ENCODE measurements at regions not wholly inside any gene's neighbourhood (a gene's known extent, or its start where the extent isn't known, plus 50 kb on each side); places are given as distances from the start of the nearest gene placed in this dataset.

GRCh38 chr1:60699325-60699724 is 383.0 kb upstream of the NFIA start (continued):
- TF ChIP-seq USF1 (CRISPR knock-in tag; IDR thresholded peaks at IDR 0.05) (no peak), SMAD4 (CRISPR knock-in tag; IDR thresholded peaks at IDR 0.05) (no peak), GABPB1 (CRISPR knock-in tag; IDR thresholded peaks at IDR 0.05) (no peak), KAT7 (CRISPR knock-in tag; IDR thresholded peaks at IDR 0.05; ENCODE audit: borderline replicate concordance) (no peak), TP53 (CRISPR knock-in tag; IDR thresholded peaks at IDR 0.05) (no peak), NFYB (CRISPR knock-in tag; conservative IDR thresholded peaks at IDR 0.05; ENCODE audit: low read depth) (no peak), ZNF396 (CRISPR knock-in tag; IDR thresholded peaks at IDR 0.05; ENCODE audit: borderline replicate concordance) (no peak)

GRCh38 chr1:60697204-60697994 is 385.0 kb upstream of the NFIA start:
- H3K27me3 Mint-ChIP-seq (ENCODE audit: low read depth) = no peaks in the 10 kb centered on the region
- no peak for ATAC-seq
- H3K4me3 Mint-ChIP-seq = no peak overlapping the region
- POLR2A ChIA-PET = no interaction called here
- H3K9me3 Mint-ChIP-seq = peaks cover 37% of the 10 kb centered on the region
- no peak for DNase-seq (ENCODE audit: low spot score)
- peaks cover 23% of the 10 kb centered on the region for H3K36me3 Mint-ChIP-seq
- peaks cover 13% of the 10 kb centered on the region for H3K4me1 Mint-ChIP-seq
- no peak overlapping the region for H3K27ac Mint-ChIP-seq
- TF ChIP-seq ZNF317 (CRISPR knock-in tag; IDR thresholded peaks at IDR 0.05; ENCODE audit: borderline replicate concordance, low read depth) = no peak
- TF ChIP-seq HMGXB4 (CRISPR knock-in tag; IDR thresholded peaks at IDR 0.05) = no peak
- no peak for TF ChIP-seq OVOL2 (CRISPR knock-in tag; IDR thresholded peaks at IDR 0.05; ENCODE audit: borderline replicate concordance)
- TF ChIP-seq CDX4 (CRISPR knock-in tag; IDR thresholded peaks at IDR 0.05; ENCODE audit: borderline replicate concordance) = no peak
- TF ChIP-seq USF2 (CRISPR knock-in tag; IDR thresholded peaks at IDR 0.05) = no peak
- CTCF ChIA-PET = no interaction called here

- ChIA-PET POLR2A (no interaction called here), CTCF (no interaction called here)
- DNase-seq (ENCODE audit: low spot score) (no peak), ATAC-seq (no peak)
- no peaks in the 10 kb centered on the region for H3K27me3 Mint-ChIP-seq (ENCODE audit: low read depth)
- H3K4me3 Mint-ChIP-seq = no peak overlapping the region
- H3K36me3 Mint-ChIP-seq = peaks cover 19% of the 10 kb centered on the region
- no peak overlapping the region for H3K27ac Mint-ChIP-seq
- TF ChIP-seq EMX1 (CRISPR knock-in tag; IDR thresholded peaks at IDR 0.05) (no peak), NR1H2 (CRISPR knock-in tag; IDR thresholded peaks at IDR 0.05) (no peak), ZNF396 (CRISPR knock-in tag; IDR thresholded peaks at IDR 0.05; ENCODE audit: borderline replicate concordance) (no peak), HMGXB4 (CRISPR knock-in tag; IDR thresholded peaks at IDR 0.05) (no peak), HMGA2 (CRISPR knock-in tag; IDR thresholded peaks at IDR 0.05) (no peak)
- peaks cover 33% of the 10 kb centered on the region for H3K9me3 Mint-ChIP-seq
- H3K4me1 Mint-ChIP-seq = peaks cover 13% of the 10 kb centered on the region
These were observed 385.8 kb upstream of the NFIA start for GRCh38 chr1:60696512-60696911.
